HG03060 (cell line): ENCODE measurements at regions not wholly inside any gene's neighbourhood (a gene's known extent, or its start where the extent isn't known, plus 50 kb on each side); places are given as distances from the start of the nearest gene placed in this dataset.
"Not testable (repeated sequence)": the region's sequence is repeated elsewhere in the genome, so short reads cannot be mapped to it uniquely, and the experiment has no call there.

Source experiments
- ATAC-seq: cut with Tn5 transposase; IDR thresholded peaks from one replicate; pipeline ENCODE4 v1.9.1; 2021; ENCODE audit warnings: low read depth, moderate number of reproducible peaks; ENCODE audit not compliant: unreplicated experiment

DNA sequence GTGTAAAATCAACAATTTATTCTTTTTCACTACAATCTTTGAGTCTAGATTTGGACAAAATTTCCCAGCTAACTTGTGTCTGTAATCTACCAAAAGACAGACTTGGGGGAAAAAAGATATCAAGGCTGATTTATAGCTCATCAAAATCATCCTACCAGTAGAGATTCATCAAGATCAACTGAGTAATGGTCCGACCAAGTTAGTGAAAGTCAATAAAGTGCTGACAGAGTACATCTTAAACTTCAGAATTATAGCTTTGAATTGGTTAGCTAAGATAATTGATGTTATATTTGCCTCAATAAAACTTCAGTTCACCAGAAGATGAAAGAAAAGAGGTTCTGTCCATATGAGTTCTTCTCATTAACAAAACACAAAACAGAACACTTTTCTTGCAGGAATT, 207.1 kb upstream of the KYNU start:
- no peak for ATAC-seq

DNA sequence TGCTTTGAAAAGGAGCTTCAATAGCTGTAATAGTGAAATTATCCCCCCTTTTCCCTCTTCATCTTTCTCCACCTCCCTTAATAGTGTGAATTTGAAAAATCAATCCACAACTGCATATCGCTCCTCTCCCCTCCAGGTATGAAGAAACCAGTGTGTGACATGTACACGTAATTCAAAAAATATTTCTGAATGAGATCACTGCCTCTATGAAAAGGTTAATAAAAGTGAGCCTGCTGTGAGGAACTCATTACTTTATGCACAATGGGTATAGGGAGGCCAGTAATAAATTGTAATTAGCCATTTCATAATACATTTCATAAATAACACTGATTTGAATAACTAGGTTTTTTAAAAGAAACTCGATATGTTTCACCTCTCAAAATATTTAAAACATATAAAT, 209.0 kb upstream of the KYNU start:
- no peak for ATAC-seq

DNA sequence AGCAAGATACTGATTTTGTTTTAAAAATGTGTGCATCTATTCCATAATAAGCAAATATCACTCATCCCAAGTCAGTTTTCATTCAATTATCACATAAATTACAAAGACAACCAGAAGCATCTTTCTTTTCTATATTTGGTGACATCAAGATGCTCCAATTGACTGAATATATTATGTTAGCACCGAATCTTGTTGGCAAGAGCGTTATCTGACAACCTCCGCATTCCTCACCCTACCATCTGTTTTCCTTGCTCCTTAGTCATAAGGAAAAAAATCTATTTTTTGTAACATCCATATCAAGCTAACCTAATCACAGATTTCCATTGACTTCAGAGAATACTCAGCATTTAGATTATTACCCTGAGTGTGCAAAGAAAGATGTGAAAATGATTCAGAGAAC, 212.2 kb upstream of the KYNU start:
- ATAC-seq, result no peak

DNA sequence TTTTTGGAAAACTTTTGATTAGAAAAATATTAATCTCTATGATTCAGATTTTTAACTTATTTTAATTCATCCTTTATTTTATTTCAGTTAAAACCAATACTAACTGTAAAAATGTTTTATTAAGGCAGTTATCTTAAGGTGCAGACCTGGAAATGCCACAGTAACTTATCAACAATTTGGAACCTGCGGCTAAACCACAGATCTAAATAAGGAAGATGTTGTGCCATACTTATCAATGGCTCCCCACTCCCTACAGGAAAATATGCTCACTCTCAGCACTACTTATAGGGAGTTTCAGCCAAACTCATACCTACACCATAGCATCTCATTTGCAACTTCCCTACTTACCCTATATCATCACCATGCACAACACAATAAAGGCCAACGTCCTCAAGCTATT, 226.9 kb upstream of the KYNU start:
- no peak for ATAC-seq

DNA sequence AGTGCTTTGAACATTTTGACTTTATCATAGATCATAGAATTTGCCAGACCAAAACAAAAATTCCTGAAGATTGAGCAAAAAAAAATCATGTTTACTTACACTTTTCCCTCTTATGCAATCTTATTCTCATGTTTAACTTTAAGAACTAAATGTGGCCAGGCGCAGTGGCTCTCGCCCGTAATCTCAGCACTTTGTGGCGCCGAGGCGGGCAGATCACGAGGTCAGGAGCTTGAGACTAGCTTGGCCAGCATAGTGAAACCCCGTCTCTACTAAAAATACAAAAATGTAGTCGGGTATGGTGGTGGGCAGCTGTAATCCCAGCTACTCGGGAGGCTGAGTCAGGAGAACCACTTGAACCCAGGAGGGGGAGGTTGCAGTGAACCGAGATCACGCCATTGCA, 227.9 kb upstream of the KYNU start:
- no peak for ATAC-seq

DNA sequence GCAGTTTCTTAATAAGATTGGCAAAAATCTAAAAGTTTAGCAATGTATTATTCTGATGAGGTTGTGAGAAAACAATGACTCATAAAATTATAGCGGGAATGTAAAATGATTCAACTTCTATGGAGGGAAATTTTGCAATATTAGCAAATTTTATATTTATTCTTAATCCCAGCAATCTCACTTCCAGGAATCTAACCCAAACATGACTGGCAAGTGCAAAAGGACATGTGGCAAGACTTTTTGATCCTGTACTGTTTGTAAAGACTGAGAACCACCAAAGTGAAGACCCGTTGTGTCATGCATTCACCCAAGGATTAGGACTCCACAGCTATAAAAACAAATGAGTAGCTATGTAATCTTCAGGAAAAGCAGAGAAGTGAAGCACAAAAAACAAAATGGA, 234.8 kb upstream of the KYNU start:
- no peak for ATAC-seq

DNA sequence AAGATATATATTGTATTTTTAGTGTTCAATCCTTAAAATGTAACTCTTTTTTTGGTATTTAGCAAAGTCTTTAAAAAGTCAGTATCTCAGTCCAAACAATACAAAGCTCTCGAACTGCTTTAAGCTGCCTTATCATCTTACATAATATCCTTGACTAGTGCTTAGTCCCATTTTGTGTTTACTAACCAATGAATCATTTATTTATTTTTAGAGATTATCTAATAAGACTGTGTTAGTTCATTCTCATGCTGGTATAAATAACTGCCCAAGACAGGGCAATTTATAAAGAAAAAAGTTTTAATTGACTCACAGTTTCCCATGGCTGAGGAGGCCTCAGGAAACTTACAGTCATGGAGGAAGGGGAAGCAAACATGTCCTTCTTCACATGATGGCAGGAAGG, 248.3 kb upstream of the KYNU start:
- ATAC-seq, result no peak

DNA sequence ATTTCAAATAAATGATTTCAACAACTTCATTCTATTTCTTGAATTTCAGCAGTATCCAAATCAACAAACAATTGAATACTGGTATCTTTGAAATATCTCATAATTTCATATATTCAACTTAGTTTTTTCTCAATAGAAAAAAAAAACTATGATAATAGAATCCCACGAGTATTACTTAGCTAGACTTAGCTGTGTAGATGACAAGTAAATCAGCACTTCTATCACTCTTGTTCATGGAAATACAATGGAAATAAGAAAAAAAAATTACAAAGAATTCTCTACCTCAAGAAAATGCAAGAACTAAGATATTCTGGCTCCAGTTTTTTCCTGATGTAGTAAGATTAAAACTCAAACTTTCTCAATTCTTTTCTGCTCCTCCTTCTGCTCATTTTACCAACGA, 256.2 kb upstream of the KYNU start:
- ATAC-seq, result no peak

DNA sequence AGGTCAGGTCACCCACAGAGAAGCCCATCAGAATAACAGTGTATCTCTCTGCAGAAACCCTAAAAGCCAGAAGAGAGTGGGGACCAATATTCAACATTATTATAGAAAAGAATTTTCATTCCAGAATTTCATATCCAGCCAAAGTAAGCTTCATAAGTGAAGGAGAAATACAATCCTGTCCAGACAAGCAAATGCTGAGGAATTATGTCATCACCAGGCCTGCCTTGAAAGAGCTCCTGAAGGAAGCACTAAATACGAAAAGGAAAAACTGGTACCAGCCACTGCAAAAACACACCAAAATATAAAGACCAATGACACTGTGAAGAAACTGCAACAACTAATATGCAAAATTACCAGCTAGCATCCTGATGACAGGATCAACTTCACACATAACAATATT, 260.0 kb upstream of the KYNU start:
- ATAC-seq, result no peak

DNA sequence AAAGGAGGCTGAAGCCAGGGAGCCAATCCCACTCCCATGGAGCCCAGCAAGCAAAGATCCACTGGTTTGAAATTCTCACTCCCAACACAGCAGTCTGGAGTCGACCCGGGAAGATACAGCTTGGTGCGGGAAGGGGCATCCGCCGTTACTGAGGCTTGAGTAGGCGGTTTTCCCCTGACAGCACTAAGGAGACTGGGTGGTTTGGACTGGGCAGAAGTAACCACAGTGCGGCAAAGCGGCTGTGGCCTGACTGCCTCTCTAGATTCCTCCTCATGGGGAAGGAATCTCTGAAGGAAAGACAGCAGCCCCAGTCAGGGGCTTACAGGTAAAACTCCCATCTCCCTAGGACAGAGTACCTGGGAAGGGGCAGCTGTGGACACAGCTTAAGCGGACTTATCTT, 261.6 kb upstream of the KYNU start:
- ATAC-seq, result no peak

DNA sequence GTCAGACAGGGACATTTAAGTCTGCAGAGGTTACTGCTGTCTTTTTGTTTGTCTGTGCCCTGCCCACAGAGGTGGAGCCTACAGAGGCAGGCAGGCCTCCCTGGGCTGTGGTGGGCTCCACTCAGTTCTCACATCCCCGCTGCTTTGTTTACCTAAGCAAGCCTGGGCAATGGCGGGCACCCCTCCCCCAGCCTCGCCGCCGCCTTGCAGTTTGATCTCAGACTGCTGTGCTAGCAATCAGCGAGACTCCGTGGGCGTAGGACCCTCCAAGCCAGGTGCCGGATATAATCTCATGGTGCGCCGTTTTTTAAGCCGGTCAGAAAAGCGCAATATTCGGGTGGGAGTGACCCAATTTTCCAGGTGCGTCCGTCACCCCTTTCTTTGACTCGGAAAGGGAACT, 264.3 kb upstream of the KYNU start:
- ATAC-seq, result not testable (repeated sequence)

DNA sequence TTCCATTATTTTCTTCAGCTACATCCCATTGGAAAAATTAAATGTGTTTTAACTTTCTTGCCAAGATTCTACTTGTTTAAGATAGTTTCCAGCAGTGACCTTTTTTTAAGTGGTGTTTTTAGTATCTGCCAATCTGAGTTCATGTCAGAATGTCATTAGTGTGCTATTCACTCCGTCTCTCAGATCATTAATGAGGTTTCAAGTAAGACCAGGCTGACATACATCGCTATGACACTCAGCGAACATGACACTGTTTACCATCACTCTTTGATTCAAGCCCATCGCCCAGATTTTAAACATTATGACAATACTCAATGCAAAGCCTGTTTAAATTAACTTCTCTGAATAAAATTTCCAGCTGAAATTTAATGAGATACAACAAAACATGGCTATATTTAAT, 272.0 kb upstream of the KYNU start:
- ATAC-seq, result no peak

DNA sequence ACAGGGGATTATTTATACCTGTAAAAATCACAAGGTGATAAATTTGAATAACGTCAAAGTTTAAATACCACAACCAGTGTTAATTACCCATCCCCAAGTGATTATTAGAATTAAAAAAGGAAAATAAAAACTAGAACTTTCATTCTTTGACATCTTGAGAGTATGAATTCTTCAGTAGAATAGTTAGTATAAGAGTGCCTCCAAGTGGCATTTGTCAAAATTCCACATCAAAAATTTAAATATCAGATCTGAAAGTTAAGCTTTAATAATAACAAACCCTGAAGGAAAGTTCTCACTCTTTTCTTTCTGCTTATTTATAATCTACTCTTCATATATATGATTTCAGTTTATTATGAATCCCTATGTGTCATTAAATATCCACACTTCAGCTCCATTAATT, 273.7 kb upstream of the KYNU start:
- no peak for ATAC-seq

DNA sequence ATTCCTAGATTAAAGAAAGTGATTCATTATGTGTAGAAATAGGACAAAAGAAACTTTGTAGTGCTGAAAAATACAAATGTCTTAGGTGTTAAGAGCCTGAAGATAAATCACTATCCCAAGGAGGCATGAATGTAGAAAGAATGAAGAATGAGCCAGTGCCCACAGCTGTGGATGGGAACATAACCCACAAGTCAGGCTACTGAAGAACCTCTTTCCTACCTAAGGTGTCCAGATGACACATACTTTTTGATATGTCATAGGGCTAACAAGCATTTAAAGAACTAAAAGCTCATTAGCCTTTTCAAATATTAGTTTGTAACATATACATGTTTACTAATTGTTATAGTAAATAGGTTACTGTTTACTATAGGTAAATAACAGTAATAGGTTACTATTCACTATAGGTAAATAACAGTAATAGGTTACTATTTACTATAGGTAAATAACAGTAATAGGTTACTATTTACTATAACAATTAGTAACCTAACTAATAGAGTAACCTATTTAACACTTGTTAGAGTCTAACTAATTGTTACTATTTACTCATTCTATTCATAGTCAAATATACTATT, 275.0 kb upstream of the KYNU start:
- no peak for ATAC-seq

DNA sequence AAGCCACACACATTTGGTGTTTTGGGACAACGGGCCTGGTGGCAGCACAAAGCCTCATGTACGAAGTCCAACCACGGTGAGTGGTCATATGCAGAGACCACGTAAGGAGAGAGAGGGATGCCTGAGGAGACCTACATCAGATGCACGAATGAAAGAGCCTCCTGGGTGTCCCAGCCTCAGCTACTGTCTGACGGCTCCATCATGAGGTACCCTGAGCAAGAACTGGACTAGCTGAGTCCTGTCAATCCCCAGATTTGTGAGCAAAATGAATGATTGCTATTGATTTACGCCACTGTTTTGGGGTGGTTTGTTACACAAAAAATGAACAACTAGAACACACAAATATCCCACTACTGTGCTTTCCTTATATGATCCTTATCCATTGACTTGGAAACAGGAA, 275.7 kb upstream of the KYNU start:
- no peak for ATAC-seq

DNA sequence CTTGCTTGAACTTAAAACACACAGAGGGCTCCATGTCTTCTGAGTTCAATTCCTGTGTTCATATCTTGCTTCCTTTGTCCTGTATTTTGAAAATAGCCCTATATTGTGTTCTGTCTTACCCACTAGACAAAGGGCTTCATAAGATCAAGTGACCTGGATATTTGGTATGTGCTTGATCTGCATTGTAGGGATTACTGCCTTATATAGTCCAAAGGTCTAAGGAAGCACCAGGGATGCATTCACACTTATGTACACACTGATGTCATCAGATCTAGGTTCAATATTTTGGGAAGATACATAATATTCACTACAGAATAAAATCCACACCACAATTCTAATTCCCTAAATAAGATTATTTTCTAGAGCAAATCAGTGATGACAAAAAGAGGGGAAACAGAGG, 278.0 kb upstream of the KYNU start:
- no peak for ATAC-seq

DNA sequence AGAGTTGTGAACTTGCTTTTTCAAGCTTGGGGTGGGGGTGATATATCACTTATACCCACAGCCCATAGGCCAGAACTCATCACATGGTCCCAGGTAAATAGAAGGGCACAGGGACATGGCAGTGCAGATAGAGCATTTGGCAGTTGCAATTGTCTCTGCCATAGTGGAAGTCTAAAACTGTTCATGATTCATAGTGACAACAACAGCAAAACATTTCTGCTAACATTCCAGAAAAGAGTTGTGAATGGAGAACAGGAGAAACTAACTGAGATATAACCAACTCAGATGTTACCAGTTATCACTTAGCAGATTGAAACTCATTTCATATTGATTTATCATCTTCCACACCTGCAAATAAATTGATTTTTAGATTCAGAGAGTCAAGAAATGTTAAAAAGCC, 278.6 kb upstream of the KYNU start:
- ATAC-seq, result no peak

DNA sequence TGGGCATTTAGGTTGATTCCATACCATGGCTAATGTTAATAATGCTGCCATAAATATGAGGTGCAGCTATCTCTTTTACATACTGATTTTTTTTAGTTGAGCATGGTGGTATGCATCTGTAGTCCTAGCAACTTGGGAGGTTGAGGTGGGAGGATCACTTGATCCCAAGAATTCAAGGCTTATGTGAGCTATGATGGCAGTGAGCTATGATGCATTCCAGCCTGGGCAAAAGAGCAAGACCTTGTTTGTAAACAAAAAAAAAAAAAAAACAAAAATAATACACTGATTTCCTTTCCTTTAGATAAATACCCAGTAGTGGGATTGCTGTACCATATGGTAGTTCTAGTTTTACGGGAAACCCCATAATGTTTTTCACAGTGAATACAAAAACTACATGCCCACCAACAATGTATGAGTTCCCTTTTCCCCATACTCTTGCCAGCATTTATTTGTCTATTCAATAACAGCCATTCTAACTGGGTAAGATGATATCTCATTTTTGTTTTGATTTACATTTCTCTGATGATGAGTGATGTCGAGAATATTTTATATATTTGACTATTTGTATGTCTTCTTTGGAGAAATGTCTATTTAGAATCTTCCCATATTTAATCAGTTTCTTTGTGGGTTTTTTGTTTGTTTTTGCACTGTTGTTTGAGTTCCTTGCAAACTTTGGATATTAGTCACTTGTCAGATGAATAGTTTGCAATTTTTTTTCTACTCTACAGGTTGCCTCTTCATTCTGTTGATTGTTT, 281.0 kb upstream of the KYNU start:
- ATAC-seq, result no peak

DNA sequence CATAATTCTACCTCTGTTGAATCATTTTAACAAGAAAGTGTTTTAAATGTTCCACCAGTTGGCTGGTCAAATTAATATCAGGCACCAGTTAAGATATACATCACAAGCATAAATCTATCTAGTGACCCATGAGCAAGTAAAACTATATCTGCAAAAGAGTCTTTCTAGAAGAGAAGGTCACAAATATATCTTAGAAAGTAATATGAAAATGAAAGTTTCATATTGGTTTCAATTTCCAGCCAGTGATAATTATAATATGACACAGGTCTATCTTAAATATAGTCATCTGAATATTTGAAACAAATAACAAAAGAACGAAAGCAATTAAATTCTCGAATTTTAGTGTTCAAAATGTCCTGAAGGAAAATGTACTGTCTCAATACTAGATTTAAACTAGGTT, 282.5 kb upstream of the KYNU start:
- no peak for ATAC-seq

DNA sequence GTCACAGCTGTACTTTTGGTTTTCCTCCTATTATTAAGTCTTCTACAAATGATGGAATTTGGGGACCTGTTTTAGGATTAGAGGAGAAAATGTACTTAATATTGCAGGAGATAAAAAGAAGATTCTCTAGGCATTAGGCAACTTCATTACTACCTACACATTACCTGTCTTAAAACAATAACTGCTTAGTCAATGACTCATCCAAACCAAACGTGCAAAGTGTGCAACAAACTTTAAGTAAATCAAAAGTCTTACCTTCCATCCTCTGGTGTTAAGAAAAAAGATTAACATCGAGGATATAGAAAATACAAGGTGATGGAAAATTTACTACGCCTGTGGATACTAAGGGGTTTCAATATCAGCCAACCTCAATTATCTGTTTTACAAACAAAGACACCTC, 285.3 kb upstream of the KYNU start:
- ATAC-seq, result no peak

DNA sequence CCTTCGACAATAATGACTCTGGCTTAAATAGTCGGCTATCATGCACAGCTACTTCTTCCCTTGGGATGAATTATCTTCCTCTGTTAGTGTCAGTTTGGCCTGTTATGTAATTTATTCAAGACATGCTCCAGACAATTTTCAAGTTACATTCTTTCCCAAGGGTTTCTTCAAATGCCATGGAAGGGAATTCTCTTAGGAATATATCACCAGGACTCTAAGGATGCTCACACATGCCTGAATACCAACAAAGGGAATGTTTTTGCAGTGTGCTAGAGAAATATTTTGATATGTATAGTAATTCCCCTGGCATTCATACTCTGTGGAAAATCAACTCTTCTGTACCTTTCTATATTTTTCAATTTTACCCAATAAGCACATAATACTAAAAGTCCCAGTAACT, 286.0 kb upstream of the KYNU start:
- no peak for ATAC-seq

DNA sequence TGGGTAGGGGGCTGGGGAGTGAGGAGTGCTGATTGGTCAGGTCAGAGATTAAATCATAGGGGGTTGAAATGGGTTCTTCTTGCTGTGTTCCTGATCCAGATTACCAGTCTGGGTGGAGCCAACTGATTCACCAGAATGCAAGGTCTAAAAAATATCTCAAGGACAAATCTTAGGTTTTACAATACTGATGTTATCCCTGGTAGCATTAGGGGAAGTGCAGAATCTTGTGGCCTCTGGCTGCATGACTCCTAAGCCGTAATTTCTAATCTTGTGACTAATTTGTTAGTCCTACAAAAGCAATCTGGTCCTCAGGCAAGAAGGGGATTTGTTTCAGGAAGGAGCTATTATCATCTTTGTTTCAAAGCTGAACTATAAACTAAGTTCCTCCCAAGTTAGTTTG, 289.2 kb upstream of the KYNU start:
- no peak for ATAC-seq
